Activated naive CD8-positive, alpha-beta T cell treated with anti-CD3 and anti-CD28 coated beads, Interleukin-2, amount 50 U/mL, for 24 hours (primary cell): ENCODE measurements at regions not wholly inside any gene's neighbourhood (a gene's known extent, or its start where the extent isn't known, plus 50 kb on each side); places are given as distances from the start of the nearest gene placed in this dataset.
A peak's percentile ranks its signal among the peaks of the same experiment; 100 is the strongest.

Source experiments
- ATAC-seq: fragments of 150-1000 bp; cut with Tn5 transposase; one replicate; pipeline ENCODE4 v1.10.0; 2021
- DNase-seq: peaks from one replicate; pipeline ENCODE4 v3.0.0; 2021
- H3K27ac Mint-ChIP-seq: one replicate; pipeline ENCODE4 v1.8.0; 2021; ENCODE audit warnings: mild to moderate bottlenecking, mixed read lengths
- H3K27me3 Mint-ChIP-seq: one replicate; pipeline ENCODE4 v1.8.0; 2021; ENCODE audit warnings: mixed read lengths
- H3K36me3 Mint-ChIP-seq: one replicate; pipeline ENCODE4 v1.8.0; 2021; ENCODE audit warnings: low read depth, mixed read lengths
- H3K4me1 Mint-ChIP-seq: one replicate; pipeline ENCODE4 v1.8.0; 2021; ENCODE audit warnings: mixed read lengths
- H3K4me3 Mint-ChIP-seq: one replicate; pipeline ENCODE4 v1.8.0; 2021; ENCODE audit warnings: mild to moderate bottlenecking, moderate library complexity, mixed read lengths
- H3K9me3 Mint-ChIP-seq: one replicate; pipeline ENCODE4 v1.8.0; 2021; ENCODE audit warnings: mixed read lengths

DNA sequence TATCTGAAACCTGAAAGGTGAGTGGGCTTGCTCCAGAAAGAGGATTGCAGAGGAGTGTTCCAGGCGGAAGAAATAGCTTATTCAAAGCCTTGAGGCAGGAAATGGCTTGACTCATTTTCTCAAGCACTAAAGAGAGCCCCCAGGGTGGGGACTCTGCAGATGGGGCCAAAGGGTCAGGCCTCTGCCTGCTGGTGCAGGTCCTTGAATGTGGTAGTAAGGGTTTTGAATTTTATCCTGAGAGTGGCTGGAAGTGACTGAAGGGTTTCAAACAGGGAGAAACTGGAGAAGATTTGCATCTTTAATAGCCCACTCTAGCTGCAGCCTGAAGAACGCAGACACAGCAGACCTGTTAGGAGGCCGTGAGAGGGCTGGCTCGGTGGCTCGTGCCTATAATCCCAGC, 144.4 kb downstream of the CCT6B start:
- Mint-ChIP-seq H3K27ac (no peak overlapping the region), H3K9me3 (no peaks in the 10 kb centered on the region), H3K4me1 (peaks cover 4% of the 10 kb centered on the region), H3K36me3 (no peaks in the 10 kb centered on the region), H3K4me3 (no peak overlapping the region), H3K27me3 (peaks cover 5% of the 10 kb centered on the region)
- no peak for ATAC-seq
- no peak for DNase-seq

DNA sequence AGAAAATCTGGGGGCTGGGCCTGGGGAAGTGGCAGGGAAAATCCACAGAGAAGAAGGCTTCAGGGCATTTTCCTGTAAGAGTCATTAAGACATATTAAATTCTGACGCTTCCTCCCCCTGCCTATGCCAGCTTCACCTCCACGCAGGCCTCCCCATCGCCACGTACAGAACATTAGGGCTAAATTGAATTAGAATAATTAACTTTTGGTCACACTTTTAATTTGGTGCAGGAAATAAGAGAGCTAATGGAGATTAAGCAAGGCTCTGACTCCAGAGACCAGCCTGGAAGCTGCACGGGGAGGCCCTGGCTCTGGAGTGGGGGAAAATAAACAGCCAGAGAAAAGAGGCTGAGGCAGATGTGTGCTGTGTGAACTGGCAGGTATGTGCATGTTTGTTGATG, 148.0 kb downstream of the CCT6B start:
- no peak for ATAC-seq
- no peak for DNase-seq
- no peak overlapping the region for H3K27ac Mint-ChIP-seq
- peaks cover 1% of the 10 kb centered on the region for H3K4me1 Mint-ChIP-seq
- no peak overlapping the region for H3K4me3 Mint-ChIP-seq
- peaks cover under 1% of the 10 kb centered on the region for H3K27me3 Mint-ChIP-seq
- H3K36me3 Mint-ChIP-seq: no peaks in the 10 kb centered on the region
- no peaks in the 10 kb centered on the region for H3K9me3 Mint-ChIP-seq

DNA sequence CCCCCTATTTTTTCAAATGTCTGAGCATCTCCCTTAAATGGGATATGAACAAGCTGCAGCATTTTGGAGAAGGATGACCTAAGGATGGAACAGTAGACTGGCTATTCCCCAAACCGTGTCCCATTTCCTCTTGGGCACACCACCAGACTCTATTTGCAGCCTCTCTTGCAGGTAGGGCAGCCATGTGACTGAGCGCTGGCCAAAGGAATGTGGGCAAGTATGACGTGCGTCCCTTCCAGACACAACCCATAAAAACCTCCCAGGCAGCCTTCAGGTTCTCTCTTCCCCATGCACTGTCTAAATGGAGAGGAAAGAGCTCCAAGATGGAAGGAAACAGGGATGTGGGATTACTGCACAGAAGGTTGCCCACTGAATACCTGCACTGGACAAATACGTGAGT, 149.7 kb downstream of the CCT6B start:
- Mint-ChIP-seq H3K4me3 (no peak overlapping the region), H3K27ac (no peak overlapping the region), H3K27me3 (peaks cover 5% of the 10 kb centered on the region), H3K9me3 (no peaks in the 10 kb centered on the region), H3K4me1 (no peaks in the 10 kb centered on the region), H3K36me3 (no peaks in the 10 kb centered on the region)
- DNase-seq (no peak), ATAC-seq (no peak)

DNA sequence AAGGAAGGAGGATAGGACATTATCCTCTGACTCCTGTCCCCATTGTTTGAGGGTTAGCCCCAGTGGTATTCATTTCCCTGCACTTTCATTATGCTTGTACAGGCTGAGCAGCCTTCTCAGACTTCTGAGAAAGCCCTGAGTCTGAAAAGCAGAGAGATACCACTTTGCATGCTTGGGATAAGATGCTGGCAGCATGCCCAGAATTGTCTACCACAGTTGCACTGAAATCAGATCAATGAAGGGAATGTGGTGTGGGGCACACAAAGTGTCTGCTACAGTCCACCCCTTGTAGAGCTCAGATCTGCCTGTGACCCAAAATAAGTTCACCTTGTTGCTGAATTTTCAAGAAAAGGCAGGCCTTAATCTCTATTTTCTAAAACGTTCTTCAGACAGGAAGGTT, 160.6 kb downstream of the CCT6B start:
- H3K27ac Mint-ChIP-seq: no peak overlapping the region
- H3K4me1 Mint-ChIP-seq: no peaks in the 10 kb centered on the region
- peaks cover 4% of the 10 kb centered on the region for H3K27me3 Mint-ChIP-seq
- DNase-seq: no peak
- H3K9me3 Mint-ChIP-seq: no peaks in the 10 kb centered on the region
- H3K36me3 Mint-ChIP-seq: no peaks in the 10 kb centered on the region
- H3K4me3 Mint-ChIP-seq: no peak overlapping the region
- ATAC-seq: no peak

DNA sequence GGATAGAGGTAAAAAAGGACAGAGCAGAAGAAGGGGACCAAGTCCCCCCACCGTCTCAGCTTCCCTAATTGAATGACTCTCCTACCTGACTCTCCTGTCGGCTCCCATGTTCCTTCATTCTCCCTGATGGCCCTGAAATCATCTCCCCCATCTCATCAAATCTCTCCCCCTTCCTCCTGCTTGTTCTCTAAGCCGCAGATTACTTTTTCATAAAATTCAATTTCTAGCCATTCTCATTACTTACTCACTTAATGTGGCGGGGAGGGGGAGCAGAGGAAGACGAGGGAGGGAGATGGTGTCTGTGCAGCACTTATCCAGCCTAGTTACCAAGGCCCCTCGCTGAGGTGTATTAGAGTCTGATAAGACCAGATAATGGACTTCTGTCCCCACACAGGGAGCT, 161.5 kb downstream of the CCT6B start:
- DNase-seq: no peak

DNA sequence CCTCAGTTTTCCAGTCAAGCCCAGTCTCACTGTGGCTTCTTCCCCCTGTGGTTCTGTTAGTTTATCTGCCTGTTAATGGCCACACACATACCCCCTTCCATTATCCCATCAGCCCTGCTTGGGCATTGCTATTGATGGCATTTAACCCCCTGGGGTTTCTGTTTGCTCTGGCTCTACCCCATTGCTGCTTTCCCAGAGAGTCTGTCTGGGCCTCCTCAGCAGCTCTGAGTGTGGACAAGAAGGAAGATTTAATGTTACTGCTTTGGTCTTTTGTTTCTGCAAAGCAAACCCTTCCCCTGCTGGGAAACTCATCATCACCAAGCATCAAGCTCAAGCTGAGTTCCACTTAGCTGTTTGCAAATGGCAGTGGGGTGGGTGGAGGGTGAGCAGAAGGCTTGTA, 162.7 kb downstream of the CCT6B start:
- H3K27me3 Mint-ChIP-seq: peaks cover 4% of the 10 kb centered on the region
- DNase-seq (no peak), ATAC-seq (no peak)
- H3K9me3 Mint-ChIP-seq: no peaks in the 10 kb centered on the region
- no peaks in the 10 kb centered on the region for H3K36me3 Mint-ChIP-seq
- no peak overlapping the region for H3K27ac Mint-ChIP-seq
- H3K4me1 Mint-ChIP-seq: no peaks in the 10 kb centered on the region
- no peak overlapping the region for H3K4me3 Mint-ChIP-seq

More for the DNA sequence above, 161.5 kb downstream of the CCT6B start:
- no peaks in the 10 kb centered on the region for H3K4me1 Mint-ChIP-seq
- ATAC-seq: no peak
- peaks cover 4% of the 10 kb centered on the region for H3K27me3 Mint-ChIP-seq
- H3K36me3 Mint-ChIP-seq: no peaks in the 10 kb centered on the region
- H3K4me3 Mint-ChIP-seq: no peak overlapping the region
- H3K27ac Mint-ChIP-seq: no peak overlapping the region
- H3K9me3 Mint-ChIP-seq: no peaks in the 10 kb centered on the region

DNA sequence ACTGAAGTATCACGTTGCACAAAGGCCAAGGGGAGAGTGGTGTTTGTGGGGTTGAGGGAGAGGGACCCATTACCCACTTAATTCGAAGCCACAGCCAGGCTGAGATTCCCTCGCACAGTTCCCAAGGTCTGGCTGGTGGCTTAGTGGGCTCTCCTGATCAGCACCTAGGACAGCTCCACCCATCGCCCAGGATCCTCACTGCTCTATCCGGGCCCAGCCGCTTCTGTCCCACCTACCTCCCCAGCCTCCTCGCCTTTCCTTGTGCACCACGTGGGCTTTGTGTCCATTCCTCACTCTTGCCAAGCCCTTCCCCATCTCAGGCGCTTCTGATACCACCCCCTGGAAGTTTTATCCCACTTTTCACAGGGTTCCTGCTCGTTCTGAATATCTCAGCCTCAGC, 163.5 kb downstream of the CCT6B start:
- H3K9me3 Mint-ChIP-seq: no peaks in the 10 kb centered on the region
- H3K4me3 Mint-ChIP-seq: no peak overlapping the region
- peak; percentile 37 for DNase-seq
- H3K4me1 Mint-ChIP-seq: no peaks in the 10 kb centered on the region
- peak; percentile 36 for ATAC-seq
- no peak overlapping the region for H3K27ac Mint-ChIP-seq
- H3K27me3 Mint-ChIP-seq: peaks cover 8% of the 10 kb centered on the region
- H3K36me3 Mint-ChIP-seq: no peaks in the 10 kb centered on the region

DNA sequence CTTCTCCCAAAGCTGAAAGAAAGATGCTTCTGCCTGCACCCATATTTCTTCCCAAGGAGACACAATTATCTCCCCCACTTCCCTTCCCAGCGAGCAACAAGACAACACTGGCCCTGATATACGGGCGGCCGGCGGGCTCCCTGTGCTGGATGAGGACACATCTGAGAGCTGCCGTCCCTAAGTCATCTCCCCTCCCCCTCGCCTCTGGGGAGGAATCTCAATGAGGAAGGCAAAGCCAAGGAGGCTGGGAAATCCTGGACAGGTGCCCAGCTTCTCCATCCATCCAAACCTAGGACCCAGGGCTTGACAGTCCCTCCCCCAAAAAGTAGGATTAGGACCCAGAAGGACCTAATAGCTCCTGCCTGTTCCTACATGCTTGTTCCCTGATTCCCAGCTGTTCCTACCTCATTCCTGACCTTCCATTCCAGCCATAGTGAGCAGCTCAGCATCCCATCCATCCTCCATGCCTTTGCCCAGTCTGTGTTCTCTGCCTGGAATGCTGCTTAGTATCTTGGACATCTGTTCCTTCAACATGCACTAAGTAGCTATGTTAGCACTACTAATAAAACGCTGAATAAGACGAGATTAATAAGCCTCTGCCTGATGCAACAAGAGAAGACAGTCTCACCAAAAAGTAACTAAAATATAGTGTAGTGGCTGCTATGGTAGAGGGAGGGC, 167.9 kb downstream of the CCT6B start:
- H3K27ac Mint-ChIP-seq: no peak overlapping the region
- no peaks in the 10 kb centered on the region for H3K36me3 Mint-ChIP-seq
- no peak for ATAC-seq
- no peaks in the 10 kb centered on the region for H3K4me1 Mint-ChIP-seq
- DNase-seq: no peak
- H3K9me3 Mint-ChIP-seq: no peaks in the 10 kb centered on the region
- H3K4me3 Mint-ChIP-seq: no peak overlapping the region
- peaks cover 9% of the 10 kb centered on the region for H3K27me3 Mint-ChIP-seq

DNA sequence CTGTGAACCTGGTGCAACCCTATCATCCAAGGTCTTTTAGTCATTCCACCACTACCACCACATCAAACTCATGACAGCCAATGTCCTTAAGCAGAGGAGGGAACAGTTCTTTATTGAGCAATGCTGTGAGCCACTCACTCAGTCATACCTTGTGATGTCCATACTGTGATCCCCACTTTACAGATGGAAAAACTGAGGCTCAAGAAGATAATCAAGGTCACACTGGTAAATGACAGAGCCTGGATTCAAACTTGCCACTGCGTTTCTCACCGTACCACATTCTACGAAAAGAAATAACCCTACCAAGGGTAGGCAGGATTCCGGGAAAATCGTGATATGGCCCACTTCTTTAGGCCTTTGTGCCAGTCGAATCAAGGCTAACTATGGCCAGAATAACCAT, 172.6 kb downstream of the CCT6B start:
- Mint-ChIP-seq H3K4me3 (no peak overlapping the region), H3K27ac (no peak overlapping the region), H3K27me3 (peaks cover 11% of the 10 kb centered on the region), H3K36me3 (no peaks in the 10 kb centered on the region), H3K9me3 (no peaks in the 10 kb centered on the region), H3K4me1 (no peaks in the 10 kb centered on the region)
- DNase-seq (no peak), ATAC-seq (no peak)

DNA sequence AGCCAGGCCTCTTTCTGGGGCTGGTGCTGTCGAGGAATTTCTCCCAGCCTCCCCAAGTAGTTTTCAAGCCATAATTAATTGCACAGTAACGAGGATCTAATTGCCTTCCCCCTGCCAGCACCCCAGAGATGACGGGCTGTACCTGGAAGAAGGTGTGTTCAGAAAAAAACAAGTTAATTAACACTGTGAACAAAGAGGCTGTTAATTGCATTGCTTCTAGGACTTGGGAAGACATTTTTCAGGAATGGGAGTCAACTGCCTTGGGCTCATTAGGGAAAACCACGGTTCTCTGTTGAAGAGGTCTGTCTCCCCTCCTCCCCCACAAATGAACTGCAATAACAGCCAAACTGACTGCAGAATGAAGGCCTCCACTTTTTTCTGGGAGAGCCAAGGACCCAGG, 176.7 kb downstream of the CCT6B start:
- H3K4me3 Mint-ChIP-seq: no peak overlapping the region
- DNase-seq: no peak
- H3K27me3 Mint-ChIP-seq: peaks cover 1% of the 10 kb centered on the region
- H3K4me1 Mint-ChIP-seq: no peaks in the 10 kb centered on the region
- no peaks in the 10 kb centered on the region for H3K36me3 Mint-ChIP-seq
- no peak overlapping the region for H3K27ac Mint-ChIP-seq
- no peak for ATAC-seq
- H3K9me3 Mint-ChIP-seq: no peaks in the 10 kb centered on the region

DNA sequence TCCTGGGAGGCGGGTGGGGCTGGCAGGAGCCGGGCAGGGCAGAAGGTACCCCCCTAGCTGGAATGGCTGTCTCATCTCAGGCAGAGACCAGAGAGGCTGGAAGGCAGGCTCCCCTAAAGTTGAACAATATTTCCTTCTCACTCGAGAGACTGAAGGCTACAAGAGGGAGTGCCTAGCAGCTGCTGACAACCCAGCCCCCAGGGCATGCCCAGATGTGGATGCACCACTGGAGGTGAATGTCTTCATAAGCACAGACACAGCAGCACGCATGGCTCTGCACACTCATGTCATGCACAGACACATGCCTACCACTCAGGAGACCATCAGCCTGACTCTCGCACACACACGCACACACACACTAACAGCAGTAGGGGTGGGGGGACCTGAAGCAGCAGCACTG, 179.0 kb downstream of the CCT6B start:
- Mint-ChIP-seq H3K36me3 (no peaks in the 10 kb centered on the region), H3K4me1 (no peaks in the 10 kb centered on the region), H3K9me3 (no peaks in the 10 kb centered on the region), H3K4me3 (no peak overlapping the region), H3K27me3 (peaks cover 4% of the 10 kb centered on the region), H3K27ac (no peak overlapping the region)
- no peak for DNase-seq
- no peak for ATAC-seq

DNA sequence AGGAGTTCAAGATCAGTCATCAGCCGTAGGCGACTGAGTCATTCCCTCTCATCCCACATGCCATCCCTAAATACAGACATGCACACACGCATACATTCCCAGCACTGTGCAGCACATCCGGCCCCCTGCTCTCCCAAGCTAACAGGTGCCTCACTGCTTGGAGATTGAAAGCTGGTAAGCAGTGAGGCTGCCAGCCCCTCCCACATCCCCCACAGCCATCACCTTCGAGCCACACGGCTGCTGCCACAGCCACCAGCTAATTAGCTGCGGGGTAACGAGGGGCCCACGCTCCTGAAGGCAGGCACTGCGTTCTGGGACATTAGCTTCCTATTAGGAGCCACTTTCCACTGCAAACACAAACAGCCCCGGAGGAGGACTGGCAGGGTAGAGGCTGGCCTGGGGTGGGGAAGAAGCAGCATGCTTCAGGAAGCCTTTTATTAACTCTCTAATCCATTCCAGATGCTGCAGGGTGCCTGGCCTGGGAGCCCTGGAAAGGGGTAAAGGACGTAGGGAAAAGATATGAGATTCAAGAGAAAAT, 179.6 kb downstream of the CCT6B start:
- no peak overlapping the region for H3K4me3 Mint-ChIP-seq
- H3K9me3 Mint-ChIP-seq: no peaks in the 10 kb centered on the region
- H3K4me1 Mint-ChIP-seq: no peaks in the 10 kb centered on the region
- no peaks in the 10 kb centered on the region for H3K36me3 Mint-ChIP-seq
- H3K27me3 Mint-ChIP-seq: peaks cover 4% of the 10 kb centered on the region
- no peak overlapping the region for H3K27ac Mint-ChIP-seq
- no peak for ATAC-seq
- DNase-seq: no peak

DNA sequence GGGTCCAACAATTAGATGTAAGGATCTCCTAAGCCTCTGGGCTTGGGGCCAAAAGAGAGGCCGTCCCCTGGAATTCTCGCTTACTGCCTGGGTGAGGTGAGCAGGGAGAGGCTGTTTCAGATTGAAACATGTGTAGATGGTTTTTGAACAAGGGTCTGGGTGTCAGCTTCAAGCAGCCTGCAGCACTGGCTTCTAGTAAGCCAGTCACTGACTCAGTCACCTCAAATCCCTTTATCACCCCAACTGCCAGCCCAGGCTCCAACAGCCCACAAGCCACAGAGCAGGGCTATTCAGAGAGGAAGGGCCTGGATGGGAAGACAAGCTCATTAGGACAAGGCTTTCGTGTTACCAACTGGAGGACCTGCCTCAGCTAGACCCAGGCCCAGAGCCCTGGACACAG, 180.2 kb downstream of the CCT6B start:
- ATAC-seq: no peak
- peaks cover 3% of the 10 kb centered on the region for H3K27me3 Mint-ChIP-seq
- H3K36me3 Mint-ChIP-seq: no peaks in the 10 kb centered on the region
- H3K4me1 Mint-ChIP-seq: no peaks in the 10 kb centered on the region
- no peak overlapping the region for H3K27ac Mint-ChIP-seq
- H3K9me3 Mint-ChIP-seq: no peaks in the 10 kb centered on the region
- DNase-seq: no peak
- H3K4me3 Mint-ChIP-seq: no peak overlapping the region

DNA sequence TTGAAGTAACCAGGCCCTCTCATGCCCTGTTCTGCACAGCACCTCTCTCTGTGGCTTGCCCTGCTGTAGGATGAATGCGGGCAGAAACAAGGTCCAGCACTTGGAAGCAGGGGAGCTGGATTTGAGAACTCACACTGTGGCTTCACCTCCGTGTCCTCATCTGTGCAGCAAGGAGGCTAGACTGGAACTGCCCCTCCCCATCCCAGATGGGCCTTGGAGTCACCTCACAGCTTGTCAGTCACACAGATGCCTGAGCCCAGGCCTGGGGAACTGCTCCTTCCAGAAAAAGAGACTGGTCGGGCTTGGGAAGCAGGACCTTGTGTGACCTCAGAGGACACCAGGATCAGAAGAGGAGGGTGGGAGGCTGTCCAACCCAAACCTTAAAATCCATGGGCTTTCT, 180.8 kb downstream of the CCT6B start:
- ATAC-seq (no peak), DNase-seq (no peak)
- H3K27ac Mint-ChIP-seq: no peak overlapping the region

DNA sequence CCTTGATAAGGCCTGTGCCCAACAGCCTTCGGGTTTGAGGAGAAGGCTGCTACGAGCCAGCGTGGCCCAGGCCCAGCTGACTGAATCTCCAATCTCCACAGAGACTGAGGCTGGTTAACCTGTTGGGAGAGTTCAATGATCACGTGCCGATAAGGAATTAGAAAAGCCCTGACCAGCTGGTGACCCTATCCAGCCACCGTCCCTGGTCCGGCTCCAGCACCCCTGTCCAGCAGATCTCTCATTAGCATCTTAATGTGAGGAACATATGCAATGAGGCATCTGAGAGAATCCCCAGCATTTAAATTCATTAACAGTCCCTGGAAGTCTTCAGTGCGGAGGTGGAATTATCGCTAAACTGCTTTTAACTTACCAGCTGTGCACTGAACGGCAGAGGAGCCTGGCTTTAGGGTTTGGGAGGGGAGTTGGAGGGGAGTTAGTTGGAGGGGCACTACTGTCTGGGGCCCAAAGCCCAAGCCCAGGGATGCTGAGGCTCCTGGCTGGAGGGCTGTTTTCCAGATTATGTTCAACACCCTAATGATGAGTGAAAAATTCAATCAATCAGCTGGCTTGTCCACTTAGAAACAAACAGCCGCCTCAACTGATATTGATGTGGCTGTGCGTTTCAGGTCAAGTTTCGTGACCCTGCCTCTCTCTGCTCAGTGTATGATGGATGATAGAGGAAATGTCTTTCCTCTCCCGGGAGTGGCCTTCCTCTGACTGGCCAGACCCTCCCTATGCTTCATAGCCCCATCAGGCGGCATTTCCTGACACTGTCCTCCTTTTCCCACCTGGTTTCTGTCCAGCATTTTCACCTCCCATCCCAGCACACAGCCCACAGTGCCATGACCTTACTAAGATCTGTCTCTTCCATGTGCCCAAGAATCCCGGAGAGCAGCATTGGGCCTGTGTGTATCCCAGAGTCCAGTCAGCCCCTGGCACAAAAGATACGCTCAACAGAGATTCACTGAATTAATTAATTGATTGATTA, 184.5 kb downstream of the CCT6B start:
- DNase-seq: no peak
- no peak for ATAC-seq
- peaks cover 15% of the 10 kb centered on the region for H3K27me3 Mint-ChIP-seq

More for the DNA sequence above, 180.8 kb downstream of the CCT6B start:
- Mint-ChIP-seq H3K36me3 (no peaks in the 10 kb centered on the region), H3K27me3 (peaks cover 5% of the 10 kb centered on the region), H3K4me3 (no peak overlapping the region), H3K4me1 (no peaks in the 10 kb centered on the region), H3K9me3 (no peaks in the 10 kb centered on the region)

More for the DNA sequence above, 184.5 kb downstream of the CCT6B start:
- H3K9me3 Mint-ChIP-seq: no peaks in the 10 kb centered on the region
- H3K27ac Mint-ChIP-seq: no peak overlapping the region
- no peaks in the 10 kb centered on the region for H3K4me1 Mint-ChIP-seq
- H3K4me3 Mint-ChIP-seq: no peak overlapping the region
- H3K36me3 Mint-ChIP-seq: no peaks in the 10 kb centered on the region
